DND-41 (cell line): ENCODE measurements at regions not wholly inside any gene's neighbourhood (a gene's known extent, or its start where the extent isn't known, plus 50 kb on each side); places are given as distances from the start of the nearest gene placed in this dataset.

Experiments
- ATAC-seq: fragments of 200-7000 bp; cut with Tn5 transposase; 3 replicates; pipeline ENCODE4 v1.9.1; 2021; ENCODE audit warnings: low read depth; ENCODE audit not compliant: insufficient read depth
- DNase-seq: peaks from one replicate; pipeline ENCODE4 v3.0.0-alpha.2; 2020
- H2AFZ ChIP-seq: 2 replicates; pipeline ENCODE4 v1.6.0; 2012; ENCODE audit warnings: low read depth, low read length
- H3K27ac ChIP-seq: 2 replicates; pipeline ENCODE4 v1.5.1; 2012; ENCODE audit warnings: low read length, inconsistent platforms
- H3K27me3 ChIP-seq: fragments of 200-600 bp; sonication (generic); 2 replicates; pipeline ENCODE4 v1.6.0; 2012; ENCODE audit warnings: low read length, mild to moderate bottlenecking, inconsistent platforms; ENCODE audit not compliant: insufficient read depth, poor library complexity
- H3K36me3 ChIP-seq: 2 replicates; pipeline ENCODE4 v1.5.1; 2012; ENCODE audit warnings: low read length, inconsistent platforms; ENCODE audit not compliant: insufficient read depth
- H3K4me1 ChIP-seq: 2 replicates; pipeline ENCODE4 v1.5.1; 2012; ENCODE audit warnings: mild to moderate bottlenecking, low read length; ENCODE audit not compliant: insufficient read depth
- H3K4me2 ChIP-seq: 2 replicates; pipeline ENCODE4 v1.6.0; 2012; ENCODE audit warnings: mild to moderate bottlenecking, moderate library complexity, low read length, inconsistent platforms; ENCODE audit not compliant: insufficient read depth
- H3K4me3 ChIP-seq, 2 experiments: fragments of 200-600 bp in 1 of 2; shearing (Covaris generic) in 1 of 2; 2 replicates each; pipeline ENCODE4 v1.5.1; 2012 to 2016; ENCODE audit warnings: inconsistent platforms in 2 of 2, low read length in 2 of 2, mild to moderate bottlenecking in 2 of 2, low read depth in 1 of 2, moderate library complexity in 1 of 2
- H3K79me2 ChIP-seq: 2 replicates; pipeline ENCODE4 v1.6.0; 2012; ENCODE audit warnings: low read length, inconsistent platforms; ENCODE audit not compliant: insufficient read depth
- H3K9ac ChIP-seq: 2 replicates; pipeline ENCODE4 v1.6.0; 2012; ENCODE audit warnings: low read depth, mild to moderate bottlenecking, inconsistent platforms, low read length, moderate library complexity
- H3K9me3 ChIP-seq: 2 replicates; pipeline ENCODE4 v1.5.1; 2012; ENCODE audit warnings: low read length, moderate library complexity, mild to moderate bottlenecking, inconsistent platforms; ENCODE audit not compliant: insufficient read depth, severe bottlenecking
- H4K20me1 ChIP-seq: 2 replicates; pipeline ENCODE4 v1.6.0; 2012; ENCODE audit warnings: low read length; ENCODE audit not compliant: insufficient read depth
- EZH2 ChIP-seq: IDR thresholded peaks from 3 replicates; pipeline ENCODE4 v1.6.1; 2012; ENCODE audit warnings: borderline replicate concordance, low read depth, mild to moderate bottlenecking, moderate library complexity, low read length, inconsistent platforms; ENCODE audit not compliant: severe bottlenecking
- TF ChIP-seq, protein P1 (sequence below): IDR thresholded peaks from 2 replicates; pipeline ENCODE4 v1.5.1; 2012; ENCODE audit warnings: borderline replicate concordance, low read length, moderate library complexity, mild to moderate bottlenecking; ENCODE audit not compliant: poor library complexity, severe bottlenecking; ENCODE audit errors: extremely low read depth

DNA sequence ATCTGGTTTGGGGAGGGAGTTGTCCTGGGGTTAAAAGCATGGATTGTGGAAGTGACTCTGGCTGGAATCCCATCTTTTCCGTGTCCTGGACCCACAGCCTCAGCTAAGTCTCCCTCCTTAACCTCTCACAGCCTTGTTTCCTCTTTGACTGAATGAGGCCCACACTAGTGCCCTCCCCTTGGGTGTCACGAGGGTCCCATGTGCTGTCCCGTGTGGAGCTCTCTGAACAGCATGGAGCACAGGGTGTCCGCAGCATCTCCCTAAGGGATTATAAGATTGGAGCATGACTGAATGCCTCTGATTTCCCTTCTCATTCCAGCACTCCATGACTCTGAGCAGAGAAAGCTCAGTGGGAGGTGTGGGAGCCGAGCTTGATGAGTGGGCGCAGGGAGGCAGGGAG is 182.5 kb downstream of the TEX29 start:
- TF ChIP-seq, protein P1, sequence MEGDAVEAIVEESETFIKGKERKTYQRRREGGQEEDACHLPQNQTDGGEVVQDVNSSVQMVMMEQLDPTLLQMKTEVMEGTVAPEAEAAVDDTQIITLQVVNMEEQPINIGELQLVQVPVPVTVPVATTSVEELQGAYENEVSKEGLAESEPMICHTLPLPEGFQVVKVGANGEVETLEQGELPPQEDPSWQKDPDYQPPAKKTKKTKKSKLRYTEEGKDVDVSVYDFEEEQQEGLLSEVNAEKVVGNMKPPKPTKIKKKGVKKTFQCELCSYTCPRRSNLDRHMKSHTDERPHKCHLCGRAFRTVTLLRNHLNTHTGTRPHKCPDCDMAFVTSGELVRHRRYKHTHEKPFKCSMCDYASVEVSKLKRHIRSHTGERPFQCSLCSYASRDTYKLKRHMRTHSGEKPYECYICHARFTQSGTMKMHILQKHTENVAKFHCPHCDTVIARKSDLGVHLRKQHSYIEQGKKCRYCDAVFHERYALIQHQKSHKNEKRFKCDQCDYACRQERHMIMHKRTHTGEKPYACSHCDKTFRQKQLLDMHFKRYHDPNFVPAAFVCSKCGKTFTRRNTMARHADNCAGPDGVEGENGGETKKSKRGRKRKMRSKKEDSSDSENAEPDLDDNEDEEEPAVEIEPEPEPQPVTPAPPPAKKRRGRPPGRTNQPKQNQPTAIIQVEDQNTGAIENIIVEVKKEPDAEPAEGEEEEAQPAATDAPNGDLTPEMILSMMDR = no peak
- no peak for TF ChIP-seq EZH2

DNA sequence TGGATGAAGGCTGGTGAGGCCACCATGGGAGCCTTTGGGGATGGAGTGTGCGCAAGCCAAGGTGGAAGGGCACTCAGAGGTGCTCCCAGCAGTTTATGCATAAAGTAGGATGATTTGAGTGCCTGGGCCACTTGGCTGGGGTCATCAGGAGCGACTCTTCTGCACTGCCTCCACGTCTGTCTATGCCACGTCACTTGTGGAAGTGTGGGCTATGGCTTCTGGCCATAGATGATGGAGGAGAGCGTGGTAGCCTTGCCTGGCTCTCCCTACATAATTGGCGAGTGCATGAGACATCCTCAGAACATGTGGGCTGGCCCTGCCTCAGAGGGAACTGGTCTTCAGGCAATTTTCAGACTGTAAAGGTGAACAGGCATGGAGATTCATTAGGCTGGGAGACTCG is 182.9 kb downstream of the TEX29 start:
- H3K9me3 ChIP-seq = peaks cover 10% of the 10 kb centered on the region
- H3K9ac ChIP-seq = no peak overlapping the region
- no peak overlapping the region for H2AFZ ChIP-seq
- no peaks in the 10 kb centered on the region for H3K79me2 ChIP-seq
- ATAC-seq = no peak
- no peaks in the 10 kb centered on the region for H4K20me1 ChIP-seq
- no peaks in the 10 kb centered on the region for H3K36me3 ChIP-seq
- H3K4me1 ChIP-seq = no peaks in the 10 kb centered on the region
- H3K4me2 ChIP-seq = no peak overlapping the region
- peaks cover 3% of the 10 kb centered on the region for H3K27me3 ChIP-seq
- no peak overlapping the region for H3K4me3 ChIP-seq
- no peak for DNase-seq
- H3K27ac ChIP-seq = no peak overlapping the region
- TF ChIP-seq EZH2 = no peak
- TF ChIP-seq, protein P1 = no peak

More for the DNA sequence above, 182.5 kb downstream of the TEX29 start:
- Histone ChIP-seq H3K36me3 (no peaks in the 10 kb centered on the region), H2AFZ (no peak overlapping the region), H4K20me1 (no peaks in the 10 kb centered on the region), H3K4me1 (no peaks in the 10 kb centered on the region), H3K27me3 (peaks cover 3% of the 10 kb centered on the region), H3K9ac (no peak overlapping the region), H3K9me3 (peaks cover 10% of the 10 kb centered on the region), H3K79me2 (no peaks in the 10 kb centered on the region), H3K4me2 (no peak overlapping the region), H3K27ac (no peak overlapping the region), H3K4me3 (no peak overlapping the region)
- ATAC-seq (no peak), DNase-seq (no peak)

DNA sequence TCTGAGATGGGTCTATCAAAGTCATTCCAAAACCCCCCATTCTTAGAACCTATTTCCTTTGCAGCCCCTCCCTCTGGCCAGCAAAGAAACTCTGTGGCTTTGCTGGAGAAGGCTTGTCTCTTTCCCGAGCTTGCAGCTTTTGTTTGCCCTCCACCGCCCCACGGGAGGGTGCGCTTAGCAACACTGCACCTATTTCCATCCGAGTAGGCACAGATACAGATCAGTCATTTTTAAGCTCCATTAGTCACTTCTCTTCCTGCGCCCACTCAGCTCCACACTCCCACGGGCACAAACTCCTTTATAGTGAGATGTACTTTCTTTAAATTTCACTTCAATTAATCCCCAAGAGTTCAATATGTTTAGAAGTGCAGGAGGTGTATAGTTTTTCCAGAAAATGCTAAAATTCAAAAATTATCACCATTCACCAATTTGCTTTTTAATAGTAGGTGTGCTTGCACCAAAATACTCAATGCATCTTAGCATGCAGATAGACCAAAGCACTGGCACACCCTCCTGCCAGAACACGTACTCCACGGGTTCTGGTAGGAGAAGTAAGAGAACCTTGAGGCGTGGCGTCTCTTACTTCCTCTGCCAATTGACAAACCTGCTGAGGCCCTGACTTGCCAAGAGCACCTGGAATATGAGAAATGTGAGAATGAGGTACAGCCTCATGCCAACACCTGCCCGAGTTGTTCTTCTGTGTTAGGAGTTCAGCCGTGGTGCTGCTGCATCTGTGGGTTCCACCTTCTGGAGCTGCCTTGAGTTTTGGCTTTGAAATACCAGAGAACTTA is 183.7 kb downstream of the TEX29 start:
- Histone ChIP-seq H3K27me3 (peaks cover 3% of the 10 kb centered on the region), H3K36me3 (no peaks in the 10 kb centered on the region), H3K4me2 (no peak overlapping the region), H2AFZ (no peak overlapping the region), H3K9me3 (peaks cover 10% of the 10 kb centered on the region), H3K27ac (no peak overlapping the region), H3K4me3 (no peak overlapping the region), H3K9ac (no peak overlapping the region), H3K79me2 (no peaks in the 10 kb centered on the region), H3K4me1 (no peaks in the 10 kb centered on the region), H4K20me1 (no peaks in the 10 kb centered on the region)
- no peak for ATAC-seq
- no peak for TF ChIP-seq EZH2
- TF ChIP-seq, protein P1 = no peak
- DNase-seq = no peak
